ENCODE measurements at regions not wholly inside any gene's neighbourhood (a gene's known extent, or its start where the extent isn't known, plus 50 kb on each side); places are given as distances from the start of the nearest gene placed in this dataset.

GRCh38 chr2:6429210-6429986 is 436.3 kb downstream of the CMPK2 start:
- WGBS, result 81% methylated on average over 19 of the region's 19 CpGs
- no peak overlapping the region for H3K27ac ChIP-seq
- no peaks in the 10 kb centered on the region for H3K4me1 ChIP-seq
- H3K4me3 ChIP-seq, result no peak overlapping the region
- no peaks in the 10 kb centered on the region for H3K36me3 ChIP-seq
- TF ChIP-seq POLR2AphosphoS5 (IDR thresholded peaks at IDR 0.05), result no peak
- no peak for TF ChIP-seq EP300 (IDR thresholded peaks at IDR 0.05)
- TF ChIP-seq POLR2A (IDR thresholded peaks at IDR 0.05), result no peak
- H3K27me3 ChIP-seq, result no peaks in the 10 kb centered on the region
- peaks cover 4% of the 10 kb centered on the region for H3K9me3 ChIP-seq
- no peak for DNase-seq (ENCODE audit: low spot score in 2 of 2)

DNA sequence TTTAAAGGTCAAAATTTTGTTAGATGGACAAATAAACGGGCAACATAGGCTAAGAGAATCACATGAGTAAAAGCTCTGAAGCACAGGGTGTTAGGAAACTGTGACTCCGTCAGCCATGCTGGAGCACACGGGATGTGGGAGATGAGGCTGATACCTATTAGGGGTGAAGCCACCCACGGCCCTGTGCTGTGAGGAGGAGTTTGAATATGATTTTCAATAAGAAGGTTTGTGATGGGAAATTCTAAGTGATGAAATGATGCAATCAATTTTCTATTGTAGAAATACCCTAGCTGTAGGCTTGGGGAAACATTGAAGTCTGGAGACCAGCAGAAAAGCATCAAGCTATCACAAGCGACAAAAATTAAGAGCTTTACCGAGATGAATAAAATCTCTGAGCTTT is 431.3 kb downstream of the CMPK2 start:
- TF ChIP-seq, protein P1, sequence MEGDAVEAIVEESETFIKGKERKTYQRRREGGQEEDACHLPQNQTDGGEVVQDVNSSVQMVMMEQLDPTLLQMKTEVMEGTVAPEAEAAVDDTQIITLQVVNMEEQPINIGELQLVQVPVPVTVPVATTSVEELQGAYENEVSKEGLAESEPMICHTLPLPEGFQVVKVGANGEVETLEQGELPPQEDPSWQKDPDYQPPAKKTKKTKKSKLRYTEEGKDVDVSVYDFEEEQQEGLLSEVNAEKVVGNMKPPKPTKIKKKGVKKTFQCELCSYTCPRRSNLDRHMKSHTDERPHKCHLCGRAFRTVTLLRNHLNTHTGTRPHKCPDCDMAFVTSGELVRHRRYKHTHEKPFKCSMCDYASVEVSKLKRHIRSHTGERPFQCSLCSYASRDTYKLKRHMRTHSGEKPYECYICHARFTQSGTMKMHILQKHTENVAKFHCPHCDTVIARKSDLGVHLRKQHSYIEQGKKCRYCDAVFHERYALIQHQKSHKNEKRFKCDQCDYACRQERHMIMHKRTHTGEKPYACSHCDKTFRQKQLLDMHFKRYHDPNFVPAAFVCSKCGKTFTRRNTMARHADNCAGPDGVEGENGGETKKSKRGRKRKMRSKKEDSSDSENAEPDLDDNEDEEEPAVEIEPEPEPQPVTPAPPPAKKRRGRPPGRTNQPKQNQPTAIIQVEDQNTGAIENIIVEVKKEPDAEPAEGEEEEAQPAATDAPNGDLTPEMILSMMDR (IDR thresholded peaks at IDR 0.05), result no peak
- TF ChIP-seq POLR2AphosphoS5 (IDR thresholded peaks at IDR 0.05), result no peak
- no peak for TF ChIP-seq POLR2A (IDR thresholded peaks at IDR 0.05)
- no peak for TF ChIP-seq EP300 (IDR thresholded peaks at IDR 0.05)
- 84% methylated on average over 6 of the region's 6 CpGs for WGBS
- H3K27me3 ChIP-seq, result no peaks in the 10 kb centered on the region
- DNase-seq (ENCODE audit: low spot score in 2 of 2), result no peak
- H3K4me3 ChIP-seq, result no peak overlapping the region
- no peaks in the 10 kb centered on the region for H3K36me3 ChIP-seq
- H3K27ac ChIP-seq, result no peak overlapping the region
- H3K4me1 ChIP-seq, result no peaks in the 10 kb centered on the region
- no peaks in the 10 kb centered on the region for H3K9me3 ChIP-seq

- H3K4me1 ChIP-seq, result no peaks in the 10 kb centered on the region
- TF ChIP-seq POLR2AphosphoS5 (IDR thresholded peaks at IDR 0.05) (no peak), EP300 (IDR thresholded peaks at IDR 0.05) (no peak), POLR2A (IDR thresholded peaks at IDR 0.05) (no peak)
- TF ChIP-seq, protein P1 (IDR thresholded peaks at IDR 0.05), result no peak
- no peaks in the 10 kb centered on the region for H3K9me3 ChIP-seq
- H3K36me3 ChIP-seq, result no peaks in the 10 kb centered on the region
- 91% methylated on average over 2 of the region's 2 CpGs for WGBS
- DNase-seq (ENCODE audit: low spot score in 2 of 2), result no peak
- H3K4me3 ChIP-seq, result no peak overlapping the region
- H3K27me3 ChIP-seq, result no peaks in the 10 kb centered on the region
- H3K27ac ChIP-seq, result no peak overlapping the region
Measured at GRCh38 chr2:6441800-6442199, 423.9 kb downstream of the CMPK2 start.

GRCh38 chr2:6442252-6442985 is 423.3 kb downstream of the CMPK2 start:
- no peaks in the 10 kb centered on the region for H3K4me1 ChIP-seq
- 63% methylated on average over 3 of the region's 3 CpGs for WGBS

DNA sequence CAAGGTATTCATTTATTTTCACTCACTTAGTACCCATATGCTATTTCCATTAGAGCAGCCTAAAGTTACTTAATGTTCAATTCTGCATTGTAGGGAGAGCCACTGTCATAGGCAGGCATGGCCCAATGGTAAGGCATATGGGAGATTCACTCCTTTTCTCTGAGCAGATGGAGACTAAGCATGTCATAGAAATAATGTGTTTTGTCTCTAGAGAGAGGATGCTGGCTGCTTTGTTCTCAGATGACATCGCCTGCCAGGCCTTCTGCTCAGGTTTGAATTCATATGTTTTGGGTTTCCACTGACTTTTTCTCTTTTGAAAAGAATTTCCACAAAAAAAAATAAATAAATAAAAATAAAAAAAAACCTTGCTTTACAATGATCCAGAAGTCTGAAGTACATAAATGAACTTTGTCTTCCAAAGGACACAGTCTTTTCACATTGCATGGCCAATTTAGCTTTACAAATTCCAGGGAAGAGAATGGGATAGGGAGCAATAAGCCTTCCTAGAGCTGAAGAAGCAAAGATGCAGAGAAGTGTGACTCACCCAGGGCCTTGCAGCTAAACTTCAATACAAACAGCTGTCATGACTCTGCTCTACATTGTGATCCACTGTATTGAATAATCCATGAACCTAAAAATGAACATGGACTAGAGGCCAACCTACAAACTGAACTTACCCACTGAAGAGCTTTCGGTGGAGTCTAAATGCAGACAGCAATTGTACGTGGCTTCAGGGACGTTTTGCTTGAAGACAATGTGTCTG is 422.5 kb downstream of the CMPK2 start:
- H3K27ac ChIP-seq, result no peak overlapping the region
- no peaks in the 10 kb centered on the region for H3K27me3 ChIP-seq
- H3K9me3 ChIP-seq, result no peaks in the 10 kb centered on the region
- H3K4me1 ChIP-seq, result no peaks in the 10 kb centered on the region
- no peak for DNase-seq (ENCODE audit: low spot score in 2 of 2)
- H3K36me3 ChIP-seq, result no peaks in the 10 kb centered on the region
- WGBS, result 77% methylated on average over 4 of the region's 4 CpGs
- TF ChIP-seq, protein P1 (IDR thresholded peaks at IDR 0.05), result no peak
- no peak for TF ChIP-seq POLR2A (IDR thresholded peaks at IDR 0.05)
- TF ChIP-seq EP300 (IDR thresholded peaks at IDR 0.05), result no peak
- no peak for TF ChIP-seq POLR2AphosphoS5 (IDR thresholded peaks at IDR 0.05)
- H3K4me3 ChIP-seq, result no peak overlapping the region

More at GRCh38 chr2:6442252-6442985, 423.3 kb downstream of the CMPK2 start:
- no peak overlapping the region for H3K4me3 ChIP-seq
- DNase-seq (ENCODE audit: low spot score in 2 of 2), result no peak
- no peak for TF ChIP-seq EP300 (IDR thresholded peaks at IDR 0.05)
- H3K27ac ChIP-seq, result no peak overlapping the region
- no peaks in the 10 kb centered on the region for H3K36me3 ChIP-seq
- no peaks in the 10 kb centered on the region for H3K27me3 ChIP-seq
- H3K9me3 ChIP-seq, result no peaks in the 10 kb centered on the region

GRCh38 chr2:6444514-6444913 is 421.2 kb downstream of the CMPK2 start:
- Histone ChIP-seq H3K4me3 (no peak overlapping the region), H3K27me3 (no peaks in the 10 kb centered on the region), H3K36me3 (no peaks in the 10 kb centered on the region), H3K27ac (no peak overlapping the region), H3K9me3 (no peaks in the 10 kb centered on the region), H3K4me1 (no peaks in the 10 kb centered on the region)
- TF ChIP-seq, protein P1 (IDR thresholded peaks at IDR 0.05), result no peak
- no peak for TF ChIP-seq EP300 (IDR thresholded peaks at IDR 0.05)
- no peak for TF ChIP-seq POLR2A (IDR thresholded peaks at IDR 0.05)
- TF ChIP-seq POLR2AphosphoS5 (IDR thresholded peaks at IDR 0.05), result no peak
- no peak for DNase-seq (ENCODE audit: low spot score in 2 of 2)
- WGBS, result 81% methylated on average over 2 of the region's 2 CpGs
